ENCODE measurements at regions not wholly inside any gene's neighbourhood (a gene's known extent, or its start where the extent isn't known, plus 50 kb on each side); places are given as distances from the start of the nearest gene placed in this dataset.

DNA sequence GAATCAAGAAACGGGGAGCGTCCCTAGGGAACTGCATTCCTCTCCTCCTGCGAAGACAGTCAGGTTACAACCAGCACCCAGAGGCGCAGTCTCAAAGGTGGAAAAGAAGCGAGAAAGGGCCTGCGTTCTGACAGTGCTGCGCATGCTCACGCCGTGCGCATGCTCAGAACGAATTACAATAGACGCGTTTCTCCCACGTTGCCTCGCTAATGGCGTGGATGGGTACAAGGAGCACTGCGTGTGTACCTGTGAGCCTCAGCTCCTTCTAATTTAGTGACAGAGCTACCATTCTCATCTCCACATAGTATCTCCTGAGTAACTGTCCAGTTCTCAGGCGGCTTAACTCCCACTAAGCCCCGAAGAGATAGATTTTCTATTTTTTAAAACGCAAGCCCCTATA is 448.8 kb downstream of the TXNL1 start:
- H3K9ac ChIP-seq (ENCODE audit: control insufficient read depth, insufficient read depth, low read length): no peak overlapping the region
- no peak overlapping the region for H2AFZ ChIP-seq (ENCODE audit: control insufficient read depth, low read depth, low read length)
- H3K4me3 ChIP-seq: no peak overlapping the region
- RAD21 ChIA-PET (ENCODE audit: unreplicated experiment): no interaction called here
- TF ChIP-seq ZNF207 (IDR thresholded peaks at IDR 0.05; ENCODE audit: borderline replicate concordance) (no peak), SMARCA5 (IDR thresholded peaks at IDR 0.05) (no peak), RB1 (IDR thresholded peaks at IDR 0.05; ENCODE audit: borderline replicate concordance) (no peak), ETV6 (conservative IDR thresholded peaks at IDR 0.05 in 1 of 2, IDR thresholded peaks at IDR 0.05 in 1 of 2; ENCODE audit: borderline replicate concordance in 1 of 2, low read depth in 1 of 2) (no peak), BMI1 (IDR thresholded peaks at IDR 0.05; ENCODE audit: borderline replicate concordance) (no peak), NBN (IDR thresholded peaks at IDR 0.05) (no peak)
- TF ChIP-seq, protein P1, sequence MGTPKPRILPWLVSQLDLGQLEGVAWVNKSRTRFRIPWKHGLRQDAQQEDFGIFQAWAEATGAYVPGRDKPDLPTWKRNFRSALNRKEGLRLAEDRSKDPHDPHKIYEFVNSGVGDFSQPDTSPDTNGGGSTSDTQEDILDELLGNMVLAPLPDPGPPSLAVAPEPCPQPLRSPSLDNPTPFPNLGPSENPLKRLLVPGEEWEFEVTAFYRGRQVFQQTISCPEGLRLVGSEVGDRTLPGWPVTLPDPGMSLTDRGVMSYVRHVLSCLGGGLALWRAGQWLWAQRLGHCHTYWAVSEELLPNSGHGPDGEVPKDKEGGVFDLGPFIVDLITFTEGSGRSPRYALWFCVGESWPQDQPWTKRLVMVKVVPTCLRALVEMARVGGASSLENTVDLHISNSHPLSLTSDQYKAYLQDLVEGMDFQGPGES (IDR thresholded peaks at IDR 0.05): no peak
- no peaks in the 10 kb centered on the region for H3K9me3 ChIP-seq (replicated peaks; ENCODE audit: control insufficient read depth, insufficient read depth, low read length)
- no peaks in the 10 kb centered on the region for H3K79me2 ChIP-seq (ENCODE audit: control insufficient read depth, insufficient read depth, low read length)
- no peaks in the 10 kb centered on the region for H3K4me1 ChIP-seq (ENCODE audit: control insufficient read depth, insufficient read depth, low read length)
- DNase-seq (ENCODE audit: low read depth, low spot score) (no peak), ATAC-seq (no peak), FAIRE-seq (no peak)
- H3K4me2 ChIP-seq (ENCODE audit: control insufficient read depth, insufficient read depth): no peak overlapping the region
- POLR2A ChIA-PET: no interaction called here
- H3K27ac ChIP-seq (ENCODE audit: control insufficient read depth, insufficient read depth): no peak overlapping the region
- no peaks in the 10 kb centered on the region for H3K27me3 ChIP-seq (replicated peaks in 1 of 2; ENCODE audit: control insufficient read depth in 2 of 2, insufficient read depth in 2 of 2, low read length in 1 of 2)
- no peaks in the 10 kb centered on the region for H4K20me1 ChIP-seq (ENCODE audit: control insufficient read depth, insufficient read depth)
- BruUV-seq (replicated peaks): no TSS peak
- H3K36me3 ChIP-seq (ENCODE audit: control insufficient read depth in 2 of 2, insufficient read depth in 2 of 2, low read length in 1 of 2): no peaks in the 10 kb centered on the region
- CTCF ChIA-PET: no interaction called here
- SMC1A ChIA-PET (ENCODE audit: uncharacterized antibody, unreplicated experiment): no interaction called here
- intact Hi-C loops (cut with micrococcal nuclease; ENCODE audit: unreplicated experiment): no loop called here
- WGBS (ENCODE audit: insufficient coverage, insufficient replicate concordance, low lambda C conversion rate, missing lambda C conversion rate): 82% methylated on average over 20 of the region's 20 CpGs
- in situ Hi-C loops (cut with MboI): no loop called here
